HCT116 (cell line): ENCODE measurements at regions not wholly inside any gene's neighbourhood (a gene's known extent, or its start where the extent isn't known, plus 50 kb on each side); places are given as distances from the start of the nearest gene placed in this dataset.

Source experiments
- ATAC-seq: fragments of 200-7000 bp; cut with Tn5 transposase; 2 replicates; pipeline ENCODE4 v1.9.1; 2020; ENCODE audit warnings: mild to moderate bottlenecking, moderate library complexity
- BruUV-seq: library from RNA; stranded (reverse); fragments of 400-500 nt; replicated peaks from 2 replicates; lab custom pipeline; 2021; lab: Mats Ljungman, UMichigan
- CTCF ChIA-PET: fragments of 300-600 bp; sonication (Branson Sonifier 250); formaldehyde crosslinking; loops from one replicate; lab custom pipeline; 2021; ENCODE audit warnings: antibody characterized with exemption; lab: Charles Lee
- POLR2A ChIA-PET: fragments of 300-600, 350-600 bp; sonication (Branson Sonifier 250); formaldehyde crosslinking; loops from one replicate; lab custom pipeline; 2021; ENCODE audit warnings: antibody characterized with exemption; lab: Charles Lee
- RAD21 ChIA-PET, 2 experiments: fragments of 300-600 bp; sonication (Branson Sonifier 250); formaldehyde crosslinking; loops; one replicate each; lab custom pipeline; 2023; ENCODE audit warnings: low total read pairs in 2 of 2; ENCODE audit not compliant: uncharacterized antibody in 2 of 2, unreplicated experiment in 2 of 2, low non-redundant PET in 1 of 2; lab: Charles Lee
- DNase-seq: peaks from one replicate; pipeline ENCODE4 v3.0.0-alpha.2; 2010; ENCODE audit warnings: low read depth, low spot score
- H2AFZ ChIP-seq: fragments of 200-600 bp; shearing (Covaris generic), sonication (generic); 2 replicates; pipeline ENCODE4 v1.6.1; 2017; ENCODE audit warnings: low read depth, mixed run types, mixed read lengths, antibody characterized with exemption, low read length; ENCODE audit not compliant: poor library complexity, severe bottlenecking
- H3K27ac ChIP-seq: 2 replicates; pipeline ENCODE4 v1.5.1; 2012; ENCODE audit warnings: low read depth, low read length
- H3K27me3 ChIP-seq: fragments of 200-600 bp; sonication (generic); 2 replicates; pipeline ENCODE4 v1.6.1; 2016; ENCODE audit warnings: mixed run types, low read length, mixed read lengths; ENCODE audit not compliant: insufficient read depth
- H3K36me3 ChIP-seq, 2 experiments: fragments of 200-500 bp in 1 of 2; fragments of 200-600 bp in 1 of 2; sonication (Bioruptor generic) in 1 of 2; sonication (generic) in 1 of 2; 2 replicates each; pipeline versions ENCODE4 v1.5.1 to v1.6.1; 2014 to 2016; ENCODE audit warnings: low read length in 2 of 2, inconsistent platforms in 1 of 2, mixed read lengths in 1 of 2, mixed run types in 1 of 2; ENCODE audit not compliant: insufficient read depth in 2 of 2, control insufficient read depth in 1 of 2
- H3K4me1 ChIP-seq, 2 experiments: fragments of 200-600 bp in 1 of 2; sonication (generic) in 1 of 2; 2 replicates each; pipeline versions ENCODE4 v1.5.1 to v1.6.1; 2012 to 2017; ENCODE audit warnings: low read length in 2 of 2, inconsistent platforms in 1 of 2, mild to moderate bottlenecking in 1 of 2, mixed read lengths in 1 of 2, mixed run types in 1 of 2, moderate library complexity in 1 of 2; ENCODE audit not compliant: insufficient read depth in 2 of 2, control insufficient read depth in 1 of 2
- H3K4me2 ChIP-seq: fragments of 200-600 bp; sonication (generic); 2 replicates; pipeline ENCODE4 v1.6.1; 2017; ENCODE audit warnings: mixed run types, low read length, mixed read lengths
- H3K4me3 ChIP-seq, 2 experiments: fragments of 200-600 bp in 1 of 2; sonication (generic) in 1 of 2; replicated peaks in 1 of 2; 2 replicates each; pipeline ENCODE4 v1.5.1; 2011 to 2016; ENCODE audit warnings: low read length in 2 of 2, control low read depth in 1 of 2, low read depth in 1 of 2, mild to moderate bottlenecking in 1 of 2, mixed read lengths in 1 of 2, mixed run types in 1 of 2
- H3K79me2 ChIP-seq: fragments of 200-600 bp; sonication (generic); 2 replicates; pipeline ENCODE4 v1.6.1; 2017; ENCODE audit warnings: mild to moderate bottlenecking, mixed run types, low read length, moderate library complexity, mixed read lengths; ENCODE audit not compliant: insufficient read depth
- H3K9ac ChIP-seq: fragments of 200-600 bp; sonication (generic); 2 replicates; pipeline ENCODE4 v1.6.1; 2016; ENCODE audit warnings: low read length, mixed read lengths
- H3K9me2 ChIP-seq: fragments of 200-600 bp; sonication (generic), shearing (Covaris generic); 2 replicates; pipeline ENCODE4 v1.6.1; 2017; ENCODE audit warnings: mixed run types, mild to moderate bottlenecking, moderate library complexity; ENCODE audit not compliant: insufficient read depth
- H3K9me3 ChIP-seq, 2 experiments: fragments of 200-500 bp in 1 of 2; fragments of 200-600 bp in 1 of 2; sonication (Bioruptor generic) in 1 of 2; sonication (generic) in 1 of 2; 2 replicates each; pipeline ENCODE4 v1.6.1; 2014 to 2017; ENCODE audit warnings: low read length in 2 of 2, mixed read lengths in 2 of 2, inconsistent platforms in 1 of 2, low read depth in 1 of 2, mild to moderate bottlenecking in 1 of 2, mixed run types in 1 of 2, moderate library complexity in 1 of 2; ENCODE audit not compliant: control insufficient read depth in 1 of 2, insufficient read depth in 1 of 2
- H4K20me1 ChIP-seq: fragments of 200-600 bp; sonication (generic), shearing (Covaris generic); 2 replicates; pipeline ENCODE4 v1.6.1; 2017; ENCODE audit warnings: mixed run types, mild to moderate bottlenecking, moderate library complexity; ENCODE audit not compliant: insufficient read depth
- ATF3 ChIP-seq: IDR thresholded peaks from 2 replicates; pipeline ENCODE4 v1.6.1; 2012
- CBX3 ChIP-seq: IDR thresholded peaks from 2 replicates; pipeline ENCODE4 v1.6.1; 2012; ENCODE audit warnings: low read depth
- CEBPB ChIP-seq: IDR thresholded peaks from 2 replicates; pipeline ENCODE4 v1.6.1; 2012; ENCODE audit warnings: low read depth
- EGR1 ChIP-seq: IDR thresholded peaks from 2 replicates; pipeline ENCODE4 v1.6.1; 2012; ENCODE audit warnings: low read depth
- ELF1 ChIP-seq: IDR thresholded peaks from 2 replicates; pipeline ENCODE4 v1.6.1; 2012; ENCODE audit warnings: low read depth, borderline replicate concordance
- EZH2 ChIP-seq: fragments of 200-600 bp; sonication (generic); IDR thresholded peaks from 2 replicates; pipeline ENCODE4 v1.6.1; 2017; ENCODE audit warnings: antibody characterized with exemption, mixed run types
- EZH2phosphoT487 ChIP-seq: fragments of 200-600 bp; IDR thresholded peaks from 2 replicates; pipeline ENCODE4 v1.6.1; 2018; ENCODE audit warnings: antibody characterized with exemption, borderline replicate concordance
- FOSL1 ChIP-seq: IDR thresholded peaks from 2 replicates; pipeline ENCODE4 v1.6.1; 2012; ENCODE audit warnings: low read depth
- JUND ChIP-seq: IDR thresholded peaks from 2 replicates; pipeline ENCODE4 v1.6.1; 2012
- POLR2AphosphoS5 ChIP-seq: IDR thresholded peaks from 2 replicates; pipeline ENCODE4 v1.6.1; 2011; ENCODE audit warnings: mild to moderate bottlenecking, low read depth, low read length, moderate library complexity
- RAD21 ChIP-seq: IDR thresholded peaks from 2 replicates; pipeline ENCODE4 v1.6.1; 2012; ENCODE audit warnings: low read depth, mild to moderate bottlenecking
- SIN3A ChIP-seq: IDR thresholded peaks from 2 replicates; pipeline ENCODE4 v1.6.1; 2012; ENCODE audit warnings: low read depth
- SP1 ChIP-seq: IDR thresholded peaks from 2 replicates; pipeline ENCODE4 v1.6.1; 2012; ENCODE audit warnings: low read depth
- SRF ChIP-seq: IDR thresholded peaks from 2 replicates; pipeline ENCODE4 v1.6.1; 2012; ENCODE audit warnings: low read depth
- YY1 ChIP-seq: IDR thresholded peaks from 2 replicates; pipeline ENCODE4 v1.6.1; 2011; ENCODE audit warnings: low read length, low read depth, moderate library complexity, mild to moderate bottlenecking; ENCODE audit not compliant: insufficient replicate concordance; ENCODE audit errors: extremely low read depth
- ZNF274 ChIP-seq: fragments of 200-500 bp; sonication (Bioruptor generic); IDR thresholded peaks from 2 replicates; pipeline ENCODE4 v1.6.1; 2014; ENCODE audit warnings: mild to moderate bottlenecking, low read depth, low read length, inconsistent platforms
- intact Hi-C: fragments of 100-400 bp; cut with micrococcal nuclease; formaldehyde crosslinking; loops from 2 replicates; pipeline ENCODE4 v1.10.0; 2022
- TF ChIP-seq, protein P1 (sequence below), 3 experiments: fragments of 200-600 bp in 1 of 3; sonication (generic) in 1 of 3; IDR thresholded peaks in 2 of 3; conservative IDR thresholded peaks in 1 of 3; 2 replicates each; pipeline ENCODE4 v1.5.1; 2012 to 2017; ENCODE audit warnings: low read depth in 2 of 3, low read length in 2 of 3, antibody characterized with exemption in 1 of 3, borderline replicate concordance in 1 of 3, control low read depth in 1 of 3, mild to moderate bottlenecking in 1 of 3, mixed read lengths in 1 of 3, mixed run types in 1 of 3, moderate library complexity in 1 of 3; ENCODE audit not compliant: insufficient read depth in 1 of 3
- TF ChIP-seq, protein P2 (sequence below): IDR thresholded peaks from 2 replicates; pipeline ENCODE4 v1.6.1; 2012; ENCODE audit warnings: low read depth
- TF ChIP-seq, protein P3 (sequence below): IDR thresholded peaks from 2 replicates; pipeline ENCODE4 v1.6.1; 2012

DNA sequence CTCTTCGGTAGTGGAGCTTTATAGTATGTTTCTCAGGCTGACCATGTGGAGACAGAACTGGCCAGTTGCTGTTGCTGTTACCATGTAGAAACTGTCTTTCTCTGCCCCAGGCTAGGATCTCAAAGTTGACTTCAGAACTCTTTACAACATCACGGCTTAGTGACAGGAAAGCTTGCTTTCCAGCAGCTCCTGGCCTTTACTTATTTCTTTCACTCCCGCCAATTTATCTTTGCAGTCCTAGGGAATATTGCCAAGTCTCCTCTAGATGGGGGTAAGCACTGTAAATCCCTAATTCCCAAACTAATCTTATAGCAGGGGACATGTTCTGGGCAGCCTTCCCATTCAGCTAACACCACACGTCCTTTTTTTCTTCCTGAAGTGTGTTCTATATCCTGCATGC lies 631.6 kb downstream of the SPRY1 start:
- DNase-seq, result no peak
- no peak for TF ChIP-seq SIN3A
- no peak for TF ChIP-seq CBX3
- TF ChIP-seq, protein P1, sequence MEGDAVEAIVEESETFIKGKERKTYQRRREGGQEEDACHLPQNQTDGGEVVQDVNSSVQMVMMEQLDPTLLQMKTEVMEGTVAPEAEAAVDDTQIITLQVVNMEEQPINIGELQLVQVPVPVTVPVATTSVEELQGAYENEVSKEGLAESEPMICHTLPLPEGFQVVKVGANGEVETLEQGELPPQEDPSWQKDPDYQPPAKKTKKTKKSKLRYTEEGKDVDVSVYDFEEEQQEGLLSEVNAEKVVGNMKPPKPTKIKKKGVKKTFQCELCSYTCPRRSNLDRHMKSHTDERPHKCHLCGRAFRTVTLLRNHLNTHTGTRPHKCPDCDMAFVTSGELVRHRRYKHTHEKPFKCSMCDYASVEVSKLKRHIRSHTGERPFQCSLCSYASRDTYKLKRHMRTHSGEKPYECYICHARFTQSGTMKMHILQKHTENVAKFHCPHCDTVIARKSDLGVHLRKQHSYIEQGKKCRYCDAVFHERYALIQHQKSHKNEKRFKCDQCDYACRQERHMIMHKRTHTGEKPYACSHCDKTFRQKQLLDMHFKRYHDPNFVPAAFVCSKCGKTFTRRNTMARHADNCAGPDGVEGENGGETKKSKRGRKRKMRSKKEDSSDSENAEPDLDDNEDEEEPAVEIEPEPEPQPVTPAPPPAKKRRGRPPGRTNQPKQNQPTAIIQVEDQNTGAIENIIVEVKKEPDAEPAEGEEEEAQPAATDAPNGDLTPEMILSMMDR (IDR thresholded peaks at IDR 0.05 in 2 of 3, conservative IDR thresholded peaks at IDR 0.05 in 1 of 3; ENCODE audit: borderline replicate concordance in 1 of 3, insufficient read depth in 1 of 3, low read depth in 2 of 3, low read length in 2 of 3), result no peak
- TF ChIP-seq SP1, result no peak
- no peak for TF ChIP-seq EGR1
- no peak for TF ChIP-seq CEBPB
- no peak for TF ChIP-seq FOSL1
- no peak for TF ChIP-seq ATF3
- no peak for TF ChIP-seq SRF
- TF ChIP-seq POLR2AphosphoS5, result no peak
- TF ChIP-seq, protein P2, sequence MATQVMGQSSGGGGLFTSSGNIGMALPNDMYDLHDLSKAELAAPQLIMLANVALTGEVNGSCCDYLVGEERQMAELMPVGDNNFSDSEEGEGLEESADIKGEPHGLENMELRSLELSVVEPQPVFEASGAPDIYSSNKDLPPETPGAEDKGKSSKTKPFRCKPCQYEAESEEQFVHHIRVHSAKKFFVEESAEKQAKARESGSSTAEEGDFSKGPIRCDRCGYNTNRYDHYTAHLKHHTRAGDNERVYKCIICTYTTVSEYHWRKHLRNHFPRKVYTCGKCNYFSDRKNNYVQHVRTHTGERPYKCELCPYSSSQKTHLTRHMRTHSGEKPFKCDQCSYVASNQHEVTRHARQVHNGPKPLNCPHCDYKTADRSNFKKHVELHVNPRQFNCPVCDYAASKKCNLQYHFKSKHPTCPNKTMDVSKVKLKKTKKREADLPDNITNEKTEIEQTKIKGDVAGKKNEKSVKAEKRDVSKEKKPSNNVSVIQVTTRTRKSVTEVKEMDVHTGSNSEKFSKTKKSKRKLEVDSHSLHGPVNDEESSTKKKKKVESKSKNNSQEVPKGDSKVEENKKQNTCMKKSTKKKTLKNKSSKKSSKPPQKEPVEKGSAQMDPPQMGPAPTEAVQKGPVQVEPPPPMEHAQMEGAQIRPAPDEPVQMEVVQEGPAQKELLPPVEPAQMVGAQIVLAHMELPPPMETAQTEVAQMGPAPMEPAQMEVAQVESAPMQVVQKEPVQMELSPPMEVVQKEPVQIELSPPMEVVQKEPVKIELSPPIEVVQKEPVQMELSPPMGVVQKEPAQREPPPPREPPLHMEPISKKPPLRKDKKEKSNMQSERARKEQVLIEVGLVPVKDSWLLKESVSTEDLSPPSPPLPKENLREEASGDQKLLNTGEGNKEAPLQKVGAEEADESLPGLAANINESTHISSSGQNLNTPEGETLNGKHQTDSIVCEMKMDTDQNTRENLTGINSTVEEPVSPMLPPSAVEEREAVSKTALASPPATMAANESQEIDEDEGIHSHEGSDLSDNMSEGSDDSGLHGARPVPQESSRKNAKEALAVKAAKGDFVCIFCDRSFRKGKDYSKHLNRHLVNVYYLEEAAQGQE, result no peak
- no peak for TF ChIP-seq JUND
- no peak for TF ChIP-seq YY1
- TF ChIP-seq EZH2, result no peak
- no peak for TF ChIP-seq ELF1
- TF ChIP-seq RAD21, result no peak
- no peak for TF ChIP-seq EZH2phosphoT487
- TF ChIP-seq, protein P3, sequence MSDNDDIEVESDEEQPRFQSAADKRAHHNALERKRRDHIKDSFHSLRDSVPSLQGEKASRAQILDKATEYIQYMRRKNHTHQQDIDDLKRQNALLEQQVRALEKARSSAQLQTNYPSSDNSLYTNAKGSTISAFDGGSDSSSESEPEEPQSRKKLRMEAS, result no peak
- no peak for TF ChIP-seq ZNF274
- TF ChIP-seq, all 23 proteins: peak for 0
- no peaks in the 10 kb centered on the region for H3K79me2 ChIP-seq
- ChIA-PET POLR2A (no interaction called here), CTCF (no interaction called here), RAD21 (no interaction called here)
- H3K9me2 ChIP-seq, result no peaks in the 10 kb centered on the region
- no peak for ATAC-seq
- H3K27ac ChIP-seq, result no peak overlapping the region
- no peak overlapping the region for H3K9ac ChIP-seq
- no peak overlapping the region for H2AFZ ChIP-seq
- H3K27me3 ChIP-seq, result no peaks in the 10 kb centered on the region
- H4K20me1 ChIP-seq, result no peaks in the 10 kb centered on the region
- no peak overlapping the region for H3K4me3 ChIP-seq
- H3K4me2 ChIP-seq, result no peak overlapping the region
- no TSS peak for BruUV-seq
- H3K9me3 ChIP-seq, result no peaks in the 10 kb centered on the region
- no peaks in the 10 kb centered on the region for H3K4me1 ChIP-seq
- no peaks in the 10 kb centered on the region for H3K36me3 ChIP-seq
- intact Hi-C loops, result no loop called here
